GM12873 (cell line): ENCODE measurements at regions not wholly inside any gene's neighbourhood (a gene's known extent, or its start where the extent isn't known, plus 50 kb on each side); places are given as distances from the start of the nearest gene placed in this dataset.
A peak's percentile ranks its signal among the peaks of the same experiment; 100 is the strongest.

Source experiments
- TF ChIP-seq, protein P1 (sequence below): IDR thresholded peaks from 2 replicates; pipeline ENCODE4 v1.5.1; 2012; ENCODE audit warnings: low read depth, mild to moderate bottlenecking, moderate library complexity, low read length, control low read depth; ENCODE audit not compliant: insufficient read depth; ENCODE audit errors: missing control alignments

GRCh38 chrX:51798701-51799100, 55.5 kb downstream of the GSPT2 start:
- TF ChIP-seq, protein P1, sequence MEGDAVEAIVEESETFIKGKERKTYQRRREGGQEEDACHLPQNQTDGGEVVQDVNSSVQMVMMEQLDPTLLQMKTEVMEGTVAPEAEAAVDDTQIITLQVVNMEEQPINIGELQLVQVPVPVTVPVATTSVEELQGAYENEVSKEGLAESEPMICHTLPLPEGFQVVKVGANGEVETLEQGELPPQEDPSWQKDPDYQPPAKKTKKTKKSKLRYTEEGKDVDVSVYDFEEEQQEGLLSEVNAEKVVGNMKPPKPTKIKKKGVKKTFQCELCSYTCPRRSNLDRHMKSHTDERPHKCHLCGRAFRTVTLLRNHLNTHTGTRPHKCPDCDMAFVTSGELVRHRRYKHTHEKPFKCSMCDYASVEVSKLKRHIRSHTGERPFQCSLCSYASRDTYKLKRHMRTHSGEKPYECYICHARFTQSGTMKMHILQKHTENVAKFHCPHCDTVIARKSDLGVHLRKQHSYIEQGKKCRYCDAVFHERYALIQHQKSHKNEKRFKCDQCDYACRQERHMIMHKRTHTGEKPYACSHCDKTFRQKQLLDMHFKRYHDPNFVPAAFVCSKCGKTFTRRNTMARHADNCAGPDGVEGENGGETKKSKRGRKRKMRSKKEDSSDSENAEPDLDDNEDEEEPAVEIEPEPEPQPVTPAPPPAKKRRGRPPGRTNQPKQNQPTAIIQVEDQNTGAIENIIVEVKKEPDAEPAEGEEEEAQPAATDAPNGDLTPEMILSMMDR = no peak

DNA sequence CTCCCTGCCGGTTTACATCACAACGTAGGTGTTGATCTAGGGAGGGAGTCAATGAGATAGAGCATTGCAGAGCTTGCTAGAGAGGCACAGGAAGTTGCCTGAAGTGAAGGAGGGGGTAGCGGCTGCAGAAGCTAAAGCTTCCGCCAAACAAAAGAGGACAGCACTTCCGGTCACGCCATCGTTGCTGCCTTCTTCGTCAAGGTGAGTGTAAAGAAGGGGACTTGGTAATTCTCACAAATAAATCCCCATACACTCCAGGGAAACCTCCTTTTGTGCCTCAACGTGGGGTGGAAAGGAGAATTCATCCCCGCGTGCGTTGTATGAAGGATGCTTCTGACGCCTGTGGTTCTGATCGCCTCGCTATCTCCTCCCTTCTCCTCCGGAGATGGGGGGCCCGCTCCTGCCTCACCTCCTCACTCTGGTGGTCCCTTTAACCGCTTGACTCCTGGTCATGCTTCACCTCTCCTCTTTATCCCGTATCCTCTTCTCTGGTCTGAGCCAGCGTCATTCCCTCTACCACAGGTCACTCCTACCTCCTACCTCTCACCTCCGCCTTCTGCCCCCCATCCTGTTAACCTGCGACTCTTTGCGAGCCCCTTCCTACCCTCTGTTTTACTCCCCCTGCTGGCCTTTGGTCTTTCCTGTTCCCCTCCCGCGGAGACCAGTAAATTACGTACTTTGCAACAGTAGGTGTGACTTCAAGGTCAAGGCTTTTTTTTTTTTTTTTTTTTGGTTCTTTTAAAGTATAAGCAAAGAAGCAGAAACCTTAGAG, 59.9 kb downstream of the GSPT2 start:
- TF ChIP-seq, protein P1 = peak; percentile 48

DNA sequence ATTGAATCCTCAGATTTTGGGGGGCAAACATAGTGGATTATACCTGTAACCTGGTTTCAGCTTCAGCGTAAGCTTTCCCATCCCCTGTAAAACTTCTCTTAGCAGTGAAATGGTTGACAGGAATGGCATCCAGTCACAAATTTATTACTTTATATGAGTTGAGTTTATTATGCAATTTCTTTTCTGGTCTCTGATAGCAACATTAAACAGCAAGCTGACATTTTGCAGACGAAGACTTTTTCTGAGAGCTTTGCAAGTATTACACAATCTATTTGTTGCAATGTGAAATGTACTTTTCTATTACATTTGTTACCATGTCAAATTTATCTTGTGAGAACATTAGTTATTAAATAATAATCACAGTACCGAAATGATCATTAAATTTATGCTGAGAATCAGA, 60.6 kb downstream of the GSPT2 start:
- TF ChIP-seq, protein P1 = no peak

- TF ChIP-seq, protein P1 = peak; percentile 36
Observed at GRCh38 chrX:51804741-51805140, 61.5 kb downstream of the GSPT2 start.

GRCh38 chrX:51813886-51814460, 70.7 kb downstream of the GSPT2 start:
- TF ChIP-seq, protein P1 = no peak

GRCh38 chrX:51824061-51824460, 69.4 kb upstream of the MAGED1 start:
- TF ChIP-seq, protein P1 = no peak

DNA sequence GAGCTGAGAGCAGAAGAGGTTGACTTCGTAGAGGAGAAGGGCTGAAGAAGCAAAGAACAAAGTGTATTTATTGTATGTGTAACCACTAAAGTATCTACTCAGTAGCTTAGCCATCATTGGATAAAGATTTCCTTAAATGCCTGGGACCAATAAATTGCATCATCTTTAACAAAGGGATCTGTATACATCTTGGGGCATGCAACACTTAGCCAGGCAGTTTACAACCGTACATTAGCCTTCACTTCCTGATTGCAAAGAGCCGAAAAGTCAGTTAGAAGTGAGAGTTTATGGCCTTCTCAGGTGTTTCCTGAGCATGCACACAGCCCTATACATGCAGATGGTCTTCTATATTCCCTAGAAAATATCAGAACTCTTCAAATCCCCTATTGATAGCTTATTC, 68.0 kb upstream of the MAGED1 start:
- TF ChIP-seq, protein P1 = no peak
